Cardiac fibroblast (primary cell): ENCODE measurements at regions not wholly inside any gene's neighbourhood (a gene's known extent, or its start where the extent isn't known, plus 50 kb on each side); places are given as distances from the start of the nearest gene placed in this dataset.
A peak's percentile ranks its signal among the peaks of the same experiment; 100 is the strongest.
"Not testable (repeated sequence)": the region's sequence is repeated elsewhere in the genome, so short reads cannot be mapped to it uniquely, and the experiment has no call there.

Experiments
- DNase-seq, 2 donors: peaks; one replicate each; pipeline versions ENCODE4 v3.0.0 to v3.0.0-alpha.2; 2010; ENCODE audit warnings: low read depth in 2 of 2
- H3K4me3 ChIP-seq, 2 donors: replicated peaks in 1 of 2; 1 replicate in 1 of 2; 2 replicates in 1 of 2; pipeline ENCODE4 v1.5.1; 2011; ENCODE audit warnings: low read depth in 2 of 2, low read length in 2 of 2, mild to moderate bottlenecking in 2 of 2, moderate library complexity in 1 of 2
- TF ChIP-seq, protein P1 (sequence below): IDR thresholded peaks from one replicate; pipeline ENCODE4 v1.5.1; 2011; ENCODE audit warnings: low read depth, mild to moderate bottlenecking, low read length, inconsistent platforms

DNA sequence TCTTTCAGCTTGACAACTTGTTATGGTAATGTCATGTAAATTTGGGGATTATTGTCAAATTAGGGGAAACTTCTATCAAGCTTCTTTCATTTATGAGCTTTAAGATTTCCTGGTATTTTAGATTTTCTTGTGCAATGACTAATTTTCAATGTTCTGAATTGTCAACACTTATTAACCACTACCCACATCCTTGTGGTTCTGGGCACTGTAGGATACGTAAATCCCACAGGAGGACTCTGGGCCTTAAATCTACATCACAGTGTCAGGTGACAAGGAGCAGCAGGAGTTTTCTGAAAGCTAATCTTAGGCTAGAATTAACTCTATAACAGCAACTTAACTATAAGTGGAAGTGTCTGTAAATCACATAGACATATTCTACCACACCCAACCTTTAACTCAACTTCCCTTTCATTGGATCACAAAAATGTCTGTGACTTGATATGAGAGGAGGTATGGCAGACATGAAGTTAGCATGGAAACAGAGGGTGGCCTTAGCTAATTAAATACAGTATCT lies 397.7 kb downstream of the HLX start:
- TF ChIP-seq, protein P1, sequence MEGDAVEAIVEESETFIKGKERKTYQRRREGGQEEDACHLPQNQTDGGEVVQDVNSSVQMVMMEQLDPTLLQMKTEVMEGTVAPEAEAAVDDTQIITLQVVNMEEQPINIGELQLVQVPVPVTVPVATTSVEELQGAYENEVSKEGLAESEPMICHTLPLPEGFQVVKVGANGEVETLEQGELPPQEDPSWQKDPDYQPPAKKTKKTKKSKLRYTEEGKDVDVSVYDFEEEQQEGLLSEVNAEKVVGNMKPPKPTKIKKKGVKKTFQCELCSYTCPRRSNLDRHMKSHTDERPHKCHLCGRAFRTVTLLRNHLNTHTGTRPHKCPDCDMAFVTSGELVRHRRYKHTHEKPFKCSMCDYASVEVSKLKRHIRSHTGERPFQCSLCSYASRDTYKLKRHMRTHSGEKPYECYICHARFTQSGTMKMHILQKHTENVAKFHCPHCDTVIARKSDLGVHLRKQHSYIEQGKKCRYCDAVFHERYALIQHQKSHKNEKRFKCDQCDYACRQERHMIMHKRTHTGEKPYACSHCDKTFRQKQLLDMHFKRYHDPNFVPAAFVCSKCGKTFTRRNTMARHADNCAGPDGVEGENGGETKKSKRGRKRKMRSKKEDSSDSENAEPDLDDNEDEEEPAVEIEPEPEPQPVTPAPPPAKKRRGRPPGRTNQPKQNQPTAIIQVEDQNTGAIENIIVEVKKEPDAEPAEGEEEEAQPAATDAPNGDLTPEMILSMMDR = no peak
- no peak overlapping the region for H3K4me3 ChIP-seq
- peak; percentile 11 to 52 for DNase-seq

DNA sequence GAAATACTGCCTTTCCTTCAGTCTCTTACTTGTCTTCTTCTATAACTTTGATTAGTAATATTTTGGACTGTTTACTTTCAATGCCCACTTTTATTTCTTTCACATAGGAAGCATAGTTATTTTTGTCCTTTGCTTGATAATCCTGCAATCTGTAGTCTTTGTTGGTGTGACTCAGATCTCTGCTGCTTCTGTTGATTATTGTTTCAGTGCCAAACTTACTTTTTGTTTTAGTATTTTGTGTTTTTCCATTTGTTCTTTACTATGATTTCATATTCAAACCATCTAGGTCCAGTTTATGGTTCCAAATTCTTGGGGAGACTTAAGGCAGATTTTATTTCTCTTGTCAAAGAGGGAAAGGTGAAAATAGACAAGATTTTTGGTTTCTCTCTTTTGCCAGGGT lies 399.9 kb downstream of the HLX start:
- TF ChIP-seq, protein P1 = no peak
- DNase-seq = peak in 1 of 2 donors; percentile 22
- H3K4me3 ChIP-seq = no peak overlapping the region

- TF ChIP-seq, protein P1 = no peak
- no peak overlapping the region for H3K4me3 ChIP-seq
- DNase-seq = no peak
These were observed 404.3 kb downstream of the HLX start for GRCh38 chr1:221283532-221283931.

- DNase-seq = peak; percentile 67 to 73
- TF ChIP-seq, protein P1 = no peak
These were observed 404.8 kb downstream of the HLX start for GRCh38 chr1:221284028-221284427.

DNA sequence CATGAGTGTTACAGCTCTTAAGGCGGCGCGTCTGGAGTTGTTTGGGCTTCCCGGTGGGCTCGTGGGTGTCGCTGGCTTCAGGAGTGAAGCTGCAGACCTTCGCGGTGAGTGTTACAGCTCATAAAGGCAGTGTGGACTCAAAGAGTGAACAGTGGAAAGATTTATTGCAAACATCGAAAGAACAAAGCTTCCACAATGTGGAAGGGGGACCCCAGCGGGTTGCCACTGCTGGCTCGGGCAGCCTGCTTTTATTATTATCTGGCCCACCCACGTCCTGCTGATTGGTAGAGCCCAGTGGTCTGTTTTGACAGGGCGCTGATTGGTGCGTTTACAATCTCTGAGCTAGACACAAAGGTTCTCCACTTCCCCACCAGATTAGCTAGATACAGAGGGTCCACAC lies 405.7 kb downstream of the HLX start:
- not testable (repeated sequence) for H3K4me3 ChIP-seq, DNase-seq

More at GRCh38 chr1:221284028-221284427, 404.8 kb downstream of the HLX start:
- no peak overlapping the region for H3K4me3 ChIP-seq

DNA sequence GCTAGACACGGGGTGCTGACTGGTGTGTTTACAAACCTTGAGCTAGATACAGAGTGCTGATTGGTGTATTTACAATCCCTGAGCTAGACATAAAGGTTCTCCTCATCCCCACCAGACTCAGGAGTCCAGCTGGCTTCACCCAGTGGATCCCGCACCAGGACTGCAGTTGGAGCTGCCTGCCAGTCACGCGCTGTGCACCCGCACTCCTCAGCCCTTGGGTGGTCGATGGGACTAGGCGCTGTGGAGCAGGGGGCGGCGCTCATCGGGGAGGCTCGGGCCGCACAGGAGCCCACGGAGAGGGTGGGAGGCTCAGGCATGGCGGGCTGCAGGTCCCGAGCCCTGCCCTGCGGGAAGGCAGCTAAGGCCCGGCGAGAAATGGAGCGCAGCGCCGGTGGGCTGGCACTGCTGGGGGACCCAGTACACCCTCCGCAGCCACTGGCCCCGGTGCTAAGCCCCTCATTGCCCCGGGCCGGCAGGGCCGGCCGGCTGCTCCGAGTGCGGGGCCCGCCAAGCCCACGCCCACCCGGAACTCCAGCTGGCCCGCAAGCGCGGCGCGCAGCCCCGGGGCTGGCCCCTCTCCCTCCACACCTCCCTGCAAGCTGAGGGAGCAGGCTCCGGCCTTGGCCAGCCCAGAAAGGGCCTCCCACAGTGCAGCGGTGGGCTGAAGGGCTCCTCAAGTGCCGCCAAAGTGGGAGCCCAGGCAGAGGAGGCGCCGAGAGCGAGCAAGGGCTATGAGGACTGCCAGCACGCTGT lies 406.4 kb downstream of the HLX start:
- DNase-seq, H3K4me3 ChIP-seq: not testable (repeated sequence)

GRCh38 chr1:221286399-221286798 lies 407.2 kb downstream of the HLX start:
- DNase-seq = no peak
- TF ChIP-seq, protein P1 = no peak
- H3K4me3 ChIP-seq = no peak overlapping the region

- DNase-seq = no peak
- H3K4me3 ChIP-seq = no peak overlapping the region
- TF ChIP-seq, protein P1 = no peak
These were observed 409.9 kb downstream of the HLX start for GRCh38 chr1:221289103-221289502.
